Liver (tissue), 3 donors: ENCODE measurements at regions not wholly inside any gene's neighbourhood (a gene's known extent, or its start where the extent isn't known, plus 50 kb on each side); places are given as distances from the start of the nearest gene placed in this dataset.

ENCODE experiments used
- NR2F2 ChIP-seq: IDR thresholded peaks from 2 replicates; pipeline ENCODE4 v1.6.1; 2016; ENCODE audit warnings: antibody characterized with exemption
- TF ChIP-seq, protein P1 (sequence below): fragments of 150-350 bp; IDR thresholded peaks from 2 replicates; pipeline ENCODE4 v1.5.1; 2017; ENCODE audit warnings: improper control_type of control experiment, low read depth, low read length; ENCODE audit not compliant: missing input control
- TF ChIP-seq, protein P2 (sequence below): IDR thresholded peaks from 2 replicates; pipeline ENCODE4 v1.6.1; 2016; ENCODE audit warnings: antibody characterized with exemption
- TF ChIP-seq, protein P3 (sequence below): IDR thresholded peaks from 2 replicates; pipeline ENCODE4 v1.6.1; 2016; ENCODE audit warnings: antibody characterized with exemption, mild to moderate bottlenecking
- donor health status: healthy.
- donor health status: healthy.

DNA sequence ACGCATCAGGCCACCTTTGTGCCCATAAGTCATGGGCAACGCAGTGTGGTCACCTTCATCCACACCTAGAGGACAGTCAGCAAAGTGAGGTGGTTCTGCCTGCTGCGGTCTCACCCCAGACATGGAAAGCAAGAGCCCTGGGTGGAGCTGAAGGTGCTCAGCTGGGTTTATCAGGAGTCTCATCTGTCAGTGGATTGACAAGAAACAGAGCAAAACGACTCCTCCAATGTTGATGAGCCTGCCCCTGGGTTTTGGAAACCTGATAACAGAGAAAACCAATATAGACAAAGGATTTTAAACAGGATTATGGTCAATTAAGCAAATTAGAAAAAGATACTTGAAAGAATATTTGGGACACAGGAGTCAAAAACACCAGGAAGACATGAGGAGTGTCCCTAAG is 229.3 kb upstream of the PRSS58 start:
- TF ChIP-seq, protein P1, sequence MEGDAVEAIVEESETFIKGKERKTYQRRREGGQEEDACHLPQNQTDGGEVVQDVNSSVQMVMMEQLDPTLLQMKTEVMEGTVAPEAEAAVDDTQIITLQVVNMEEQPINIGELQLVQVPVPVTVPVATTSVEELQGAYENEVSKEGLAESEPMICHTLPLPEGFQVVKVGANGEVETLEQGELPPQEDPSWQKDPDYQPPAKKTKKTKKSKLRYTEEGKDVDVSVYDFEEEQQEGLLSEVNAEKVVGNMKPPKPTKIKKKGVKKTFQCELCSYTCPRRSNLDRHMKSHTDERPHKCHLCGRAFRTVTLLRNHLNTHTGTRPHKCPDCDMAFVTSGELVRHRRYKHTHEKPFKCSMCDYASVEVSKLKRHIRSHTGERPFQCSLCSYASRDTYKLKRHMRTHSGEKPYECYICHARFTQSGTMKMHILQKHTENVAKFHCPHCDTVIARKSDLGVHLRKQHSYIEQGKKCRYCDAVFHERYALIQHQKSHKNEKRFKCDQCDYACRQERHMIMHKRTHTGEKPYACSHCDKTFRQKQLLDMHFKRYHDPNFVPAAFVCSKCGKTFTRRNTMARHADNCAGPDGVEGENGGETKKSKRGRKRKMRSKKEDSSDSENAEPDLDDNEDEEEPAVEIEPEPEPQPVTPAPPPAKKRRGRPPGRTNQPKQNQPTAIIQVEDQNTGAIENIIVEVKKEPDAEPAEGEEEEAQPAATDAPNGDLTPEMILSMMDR, result no peak
- TF ChIP-seq, protein P2, sequence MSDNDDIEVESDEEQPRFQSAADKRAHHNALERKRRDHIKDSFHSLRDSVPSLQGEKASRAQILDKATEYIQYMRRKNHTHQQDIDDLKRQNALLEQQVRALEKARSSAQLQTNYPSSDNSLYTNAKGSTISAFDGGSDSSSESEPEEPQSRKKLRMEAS, result no peak
- no peak for TF ChIP-seq NR2F2
- TF ChIP-seq, protein P3, sequence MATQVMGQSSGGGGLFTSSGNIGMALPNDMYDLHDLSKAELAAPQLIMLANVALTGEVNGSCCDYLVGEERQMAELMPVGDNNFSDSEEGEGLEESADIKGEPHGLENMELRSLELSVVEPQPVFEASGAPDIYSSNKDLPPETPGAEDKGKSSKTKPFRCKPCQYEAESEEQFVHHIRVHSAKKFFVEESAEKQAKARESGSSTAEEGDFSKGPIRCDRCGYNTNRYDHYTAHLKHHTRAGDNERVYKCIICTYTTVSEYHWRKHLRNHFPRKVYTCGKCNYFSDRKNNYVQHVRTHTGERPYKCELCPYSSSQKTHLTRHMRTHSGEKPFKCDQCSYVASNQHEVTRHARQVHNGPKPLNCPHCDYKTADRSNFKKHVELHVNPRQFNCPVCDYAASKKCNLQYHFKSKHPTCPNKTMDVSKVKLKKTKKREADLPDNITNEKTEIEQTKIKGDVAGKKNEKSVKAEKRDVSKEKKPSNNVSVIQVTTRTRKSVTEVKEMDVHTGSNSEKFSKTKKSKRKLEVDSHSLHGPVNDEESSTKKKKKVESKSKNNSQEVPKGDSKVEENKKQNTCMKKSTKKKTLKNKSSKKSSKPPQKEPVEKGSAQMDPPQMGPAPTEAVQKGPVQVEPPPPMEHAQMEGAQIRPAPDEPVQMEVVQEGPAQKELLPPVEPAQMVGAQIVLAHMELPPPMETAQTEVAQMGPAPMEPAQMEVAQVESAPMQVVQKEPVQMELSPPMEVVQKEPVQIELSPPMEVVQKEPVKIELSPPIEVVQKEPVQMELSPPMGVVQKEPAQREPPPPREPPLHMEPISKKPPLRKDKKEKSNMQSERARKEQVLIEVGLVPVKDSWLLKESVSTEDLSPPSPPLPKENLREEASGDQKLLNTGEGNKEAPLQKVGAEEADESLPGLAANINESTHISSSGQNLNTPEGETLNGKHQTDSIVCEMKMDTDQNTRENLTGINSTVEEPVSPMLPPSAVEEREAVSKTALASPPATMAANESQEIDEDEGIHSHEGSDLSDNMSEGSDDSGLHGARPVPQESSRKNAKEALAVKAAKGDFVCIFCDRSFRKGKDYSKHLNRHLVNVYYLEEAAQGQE, result no peak
